ENCODE measurements at regions not wholly inside any gene's neighbourhood (a gene's known extent, or its start where the extent isn't known, plus 50 kb on each side); places are given as distances from the start of the nearest gene placed in this dataset.

- TF ChIP-seq CTCF (IDR thresholded peaks at IDR 0.05; ENCODE audit: low read depth, low read length) (no peak), POLR2A (IDR thresholded peaks at IDR 0.05; ENCODE audit: extremely low read depth, insufficient read length) (no peak)
These were observed 1315.2 kb downstream of the LRFN5 start for GRCh38 chr14:42921901-42922300.

All from NB4 (cell line).